OCI-LY1 (cell line): ENCODE measurements at regions not wholly inside any gene's neighbourhood (a gene's known extent, or its start where the extent isn't known, plus 50 kb on each side); places are given as distances from the start of the nearest gene placed in this dataset.

Experiments
- H2AFZ ChIP-seq: fragments of 200-600 bp; sonication (generic), shearing (Covaris generic); 2 replicates; pipeline ENCODE4 v1.6.0; 2014; ENCODE audit warnings: antibody characterized with exemption, mild to moderate bottlenecking, low read length
- H3F3A ChIP-seq: fragments of 200-600 bp; sonication (generic), shearing (Covaris generic); 2 replicates; pipeline ENCODE4 v1.6.0; 2014; ENCODE audit warnings: mild to moderate bottlenecking, antibody characterized with exemption, low read length, moderate library complexity; ENCODE audit not compliant: insufficient read depth
- H3K27ac ChIP-seq: fragments of 200-600 bp; sonication (generic); 2 replicates; pipeline ENCODE4 v1.5.1; 2014; ENCODE audit warnings: low read length, mixed run types, mild to moderate bottlenecking, low read depth; ENCODE audit not compliant: poor library complexity, severe bottlenecking
- H3K27me3 ChIP-seq: fragments of 200-600 bp; sonication (generic); 2 replicates; pipeline ENCODE4 v1.6.0; 2014; ENCODE audit warnings: antibody characterized with exemption, mild to moderate bottlenecking, low read length, moderate library complexity; ENCODE audit not compliant: insufficient read depth
- H3K36me3 ChIP-seq: fragments of 200-600 bp; sonication (generic); 2 replicates; pipeline ENCODE4 v1.6.1; 2014; ENCODE audit warnings: mild to moderate bottlenecking, antibody characterized with exemption, low read length, moderate library complexity, mixed read lengths; ENCODE audit not compliant: insufficient read depth
- H3K4me1 ChIP-seq: fragments of 200-600 bp; sonication (generic); 2 replicates; pipeline ENCODE4 v1.5.1; 2014; ENCODE audit warnings: mild to moderate bottlenecking, low read length, moderate library complexity; ENCODE audit not compliant: insufficient read depth, severe bottlenecking
- H3K4me2 ChIP-seq: fragments of 200-600 bp; sonication (generic), shearing (Covaris generic); 2 replicates; pipeline ENCODE4 v1.6.1; 2014; ENCODE audit warnings: low read length
- H3K4me3 ChIP-seq: fragments of 200-600 bp; sonication (generic); 2 replicates; pipeline ENCODE4 v1.5.1; 2014; ENCODE audit warnings: low read length, low read depth, mild to moderate bottlenecking, mixed read lengths; ENCODE audit not compliant: poor library complexity, severe bottlenecking
- H3K79me2 ChIP-seq: fragments of 200-600 bp; shearing (Covaris generic); 2 replicates; pipeline ENCODE4 v1.6.1; 2016; ENCODE audit warnings: mixed run types, low read length, mixed read lengths; ENCODE audit not compliant: insufficient read depth
- H3K9ac ChIP-seq: fragments of 200-600 bp; sonication (generic), shearing (Covaris generic); 2 replicates; pipeline ENCODE4 v1.6.1; 2014; ENCODE audit warnings: mild to moderate bottlenecking, low read length, mixed read lengths
- H3K9me2 ChIP-seq: fragments of 200-600 bp; sonication (generic), shearing (Covaris generic); 2 replicates; pipeline ENCODE4 v1.6.1; 2014; ENCODE audit warnings: low read depth, mild to moderate bottlenecking, low read length, mixed read lengths
- H3K9me3 ChIP-seq: fragments of 200-600 bp; shearing (Covaris generic); 2 replicates; pipeline ENCODE4 v1.6.1; 2014; ENCODE audit warnings: low read length, mixed read lengths
- H4K20me1 ChIP-seq: fragments of 200-600 bp; sonication (generic), shearing (Covaris generic); 2 replicates; pipeline ENCODE4 v1.6.0; 2016; ENCODE audit warnings: mild to moderate bottlenecking, low read length; ENCODE audit not compliant: insufficient read depth
- EZH2 ChIP-seq: fragments of 200-600 bp; sonication (generic), shearing (Covaris generic); IDR thresholded peaks from 2 replicates; pipeline ENCODE4 v1.8.0; 2017; ENCODE audit warnings: borderline replicate concordance, mixed run types, mild to moderate bottlenecking, antibody characterized with exemption, low read length, moderate library complexity, mixed read lengths
- TF ChIP-seq, protein P1 (sequence below): fragments of 200-600 bp; sonication (generic), shearing (Covaris generic); IDR thresholded peaks from 2 replicates; pipeline ENCODE4 v1.5.1; 2017; ENCODE audit warnings: mild to moderate bottlenecking, antibody characterized with exemption, low read length, moderate library complexity, mixed read lengths

DNA sequence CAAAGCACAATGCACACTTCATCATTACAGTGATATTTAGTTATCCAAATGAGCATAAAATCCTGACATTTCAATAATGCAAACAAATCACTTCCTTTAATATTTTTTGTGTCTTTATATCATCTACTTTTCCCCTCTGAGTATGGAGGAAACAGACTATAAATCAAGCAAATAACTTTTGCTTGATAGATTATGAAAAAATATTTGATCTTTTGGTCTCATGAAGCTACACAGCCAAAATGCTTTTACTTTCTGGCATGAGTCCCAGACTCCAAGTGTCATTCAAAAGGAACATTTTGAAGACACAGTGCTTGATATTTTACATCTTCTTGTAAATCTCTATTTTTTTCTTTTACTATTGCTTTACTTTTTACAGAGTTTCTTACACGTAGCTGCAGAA is 215.3 kb upstream of the ROBO1 start:
- no peaks in the 10 kb centered on the region for H3K9me2 ChIP-seq
- H3K4me1 ChIP-seq, result no peaks in the 10 kb centered on the region
- H3K9me3 ChIP-seq, result no peaks in the 10 kb centered on the region
- H3K9ac ChIP-seq, result no peak overlapping the region
- H3K27me3 ChIP-seq, result no peaks in the 10 kb centered on the region
- H4K20me1 ChIP-seq, result no peaks in the 10 kb centered on the region
- H2AFZ ChIP-seq, result no peak overlapping the region
- no peak overlapping the region for H3K4me2 ChIP-seq
- no peaks in the 10 kb centered on the region for H3K79me2 ChIP-seq
- H3K27ac ChIP-seq, result no peak overlapping the region
- H3K4me3 ChIP-seq, result no peak overlapping the region
- no peaks in the 10 kb centered on the region for H3K36me3 ChIP-seq
- TF ChIP-seq, protein P1, sequence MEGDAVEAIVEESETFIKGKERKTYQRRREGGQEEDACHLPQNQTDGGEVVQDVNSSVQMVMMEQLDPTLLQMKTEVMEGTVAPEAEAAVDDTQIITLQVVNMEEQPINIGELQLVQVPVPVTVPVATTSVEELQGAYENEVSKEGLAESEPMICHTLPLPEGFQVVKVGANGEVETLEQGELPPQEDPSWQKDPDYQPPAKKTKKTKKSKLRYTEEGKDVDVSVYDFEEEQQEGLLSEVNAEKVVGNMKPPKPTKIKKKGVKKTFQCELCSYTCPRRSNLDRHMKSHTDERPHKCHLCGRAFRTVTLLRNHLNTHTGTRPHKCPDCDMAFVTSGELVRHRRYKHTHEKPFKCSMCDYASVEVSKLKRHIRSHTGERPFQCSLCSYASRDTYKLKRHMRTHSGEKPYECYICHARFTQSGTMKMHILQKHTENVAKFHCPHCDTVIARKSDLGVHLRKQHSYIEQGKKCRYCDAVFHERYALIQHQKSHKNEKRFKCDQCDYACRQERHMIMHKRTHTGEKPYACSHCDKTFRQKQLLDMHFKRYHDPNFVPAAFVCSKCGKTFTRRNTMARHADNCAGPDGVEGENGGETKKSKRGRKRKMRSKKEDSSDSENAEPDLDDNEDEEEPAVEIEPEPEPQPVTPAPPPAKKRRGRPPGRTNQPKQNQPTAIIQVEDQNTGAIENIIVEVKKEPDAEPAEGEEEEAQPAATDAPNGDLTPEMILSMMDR, result no peak
- no peak for TF ChIP-seq EZH2
- no peaks in the 10 kb centered on the region for H3F3A ChIP-seq

DNA sequence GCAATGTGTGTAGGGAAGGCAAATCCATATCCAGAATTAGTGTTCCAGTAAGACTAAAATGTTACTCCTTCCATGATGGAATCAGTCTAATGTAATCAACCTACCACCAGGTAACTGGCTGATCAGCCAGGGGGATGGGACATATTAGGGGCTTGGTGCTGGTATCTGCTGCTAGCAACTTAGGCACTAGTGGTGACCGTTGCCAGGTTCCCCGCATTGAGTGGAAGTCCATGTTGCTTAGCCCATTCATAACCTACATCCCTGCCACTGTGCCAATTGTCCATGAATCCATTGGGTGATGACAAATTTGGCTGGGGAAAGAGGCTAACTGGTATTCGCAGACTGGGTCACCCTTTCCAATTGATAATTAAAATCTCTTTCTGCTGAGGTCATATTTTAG is 212.2 kb upstream of the ROBO1 start:
- no peak for TF ChIP-seq EZH2
- TF ChIP-seq, protein P1, result no peak
- H3K4me3 ChIP-seq, result no peak overlapping the region

DNA sequence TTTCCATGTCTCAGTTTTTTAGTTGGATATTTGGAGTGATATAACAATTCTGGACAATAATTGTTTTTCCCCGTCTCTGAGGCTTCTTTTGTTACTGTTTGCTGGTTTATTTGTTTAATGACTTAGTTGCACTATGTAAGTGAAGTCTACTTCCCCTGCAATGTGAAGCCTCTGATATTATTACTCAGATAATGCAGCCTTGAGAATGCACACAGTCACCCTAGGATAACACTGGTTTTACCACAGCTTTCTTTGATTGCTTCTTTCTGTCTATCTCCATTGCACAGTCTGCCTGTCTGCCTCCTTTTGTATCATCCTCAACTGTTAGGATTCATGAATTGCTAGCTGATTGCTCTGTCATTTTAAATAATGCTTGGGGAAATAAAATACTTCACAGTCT is 208.7 kb upstream of the ROBO1 start:
- H3K9me2 ChIP-seq, result no peaks in the 10 kb centered on the region

More for the DNA sequence above, 212.2 kb upstream of the ROBO1 start:
- H3K9me3 ChIP-seq, result no peaks in the 10 kb centered on the region
- no peak overlapping the region for H3K9ac ChIP-seq
- H3K79me2 ChIP-seq, result no peaks in the 10 kb centered on the region
- no peak overlapping the region for H3K4me2 ChIP-seq
- H4K20me1 ChIP-seq, result no peaks in the 10 kb centered on the region
- H3K9me2 ChIP-seq, result no peaks in the 10 kb centered on the region
- H3F3A ChIP-seq, result no peaks in the 10 kb centered on the region
- H3K27me3 ChIP-seq, result no peaks in the 10 kb centered on the region
- peaks cover 3% of the 10 kb centered on the region for H3K4me1 ChIP-seq
- no peaks in the 10 kb centered on the region for H3K36me3 ChIP-seq
- no peak overlapping the region for H3K27ac ChIP-seq
- no peak overlapping the region for H2AFZ ChIP-seq

More for the DNA sequence above, 208.7 kb upstream of the ROBO1 start:
- Histone ChIP-seq H2AFZ (no peak overlapping the region), H3K79me2 (no peaks in the 10 kb centered on the region), H3K4me3 (no peak overlapping the region), H3K36me3 (no peaks in the 10 kb centered on the region), H3K27ac (no peak overlapping the region), H3K4me1 (peaks cover 3% of the 10 kb centered on the region), H3K9ac (no peak overlapping the region), H3K27me3 (no peaks in the 10 kb centered on the region), H3F3A (no peaks in the 10 kb centered on the region), H3K4me2 (no peak overlapping the region), H4K20me1 (no peaks in the 10 kb centered on the region), H3K9me3 (no peaks in the 10 kb centered on the region)
- TF ChIP-seq, protein P1, result no peak
- no peak for TF ChIP-seq EZH2
